CMK (cell line): ENCODE measurements at regions not wholly inside any gene's neighbourhood (a gene's known extent, or its start where the extent isn't known, plus 50 kb on each side); places are given as distances from the start of the nearest gene placed in this dataset.

ENCODE experiments used
- DNase-seq: peaks from one replicate; pipeline ENCODE4 v3.0.0-alpha.2; 2010; ENCODE audit warnings: low read depth

DNA sequence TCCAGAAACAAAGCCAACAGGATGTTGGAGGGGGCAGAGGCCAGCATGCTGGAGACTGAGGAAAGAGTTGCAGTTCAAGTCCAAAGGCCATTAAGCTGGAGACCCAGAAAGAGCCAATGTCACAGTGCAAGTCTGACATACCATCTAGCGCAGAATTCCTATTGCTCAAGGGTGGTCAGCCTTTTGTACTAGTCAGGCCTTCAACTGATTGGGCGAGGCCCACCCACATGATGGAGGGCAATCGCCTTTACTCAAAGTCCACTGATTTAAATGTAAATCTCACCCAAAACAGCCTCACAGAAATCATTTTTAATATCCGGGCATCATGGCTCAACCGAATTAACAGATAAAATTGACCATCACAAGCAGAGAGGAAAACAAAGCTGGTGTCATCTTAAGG, 113.9 kb downstream of the RCN1 start:
- no peak for DNase-seq

GRCh38 chr11:32210556-32210955, 119.7 kb downstream of the RCN1 start:
- no peak for DNase-seq

- no peak for DNase-seq
These were observed 122.3 kb downstream of the RCN1 start for GRCh38 chr11:32213223-32213622.

DNA sequence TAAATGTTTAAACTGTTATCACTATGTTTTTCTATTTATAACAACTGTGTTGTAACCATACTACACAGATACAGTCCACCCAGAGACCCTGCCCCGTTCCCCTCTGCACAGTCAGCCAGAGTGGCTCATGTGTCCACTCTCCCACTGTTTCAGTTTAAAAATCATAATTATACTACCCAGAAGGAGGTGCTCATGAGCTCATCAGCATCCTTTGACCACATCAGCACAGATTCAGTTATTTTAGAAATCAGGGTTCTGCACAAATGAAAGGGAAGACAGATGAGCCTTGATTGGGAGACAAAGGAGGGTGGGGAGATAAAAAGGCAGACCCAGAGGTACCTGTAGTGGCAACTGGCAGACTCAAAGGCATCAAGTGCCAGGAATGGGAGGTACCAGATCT, 124.3 kb downstream of the RCN1 start:
- DNase-seq: no peak

GRCh38 chr11:32216749-32217148, 125.9 kb downstream of the RCN1 start:
- no peak for DNase-seq

GRCh38 chr11:32219320-32219719, 128.4 kb downstream of the RCN1 start:
- DNase-seq: no peak

DNA sequence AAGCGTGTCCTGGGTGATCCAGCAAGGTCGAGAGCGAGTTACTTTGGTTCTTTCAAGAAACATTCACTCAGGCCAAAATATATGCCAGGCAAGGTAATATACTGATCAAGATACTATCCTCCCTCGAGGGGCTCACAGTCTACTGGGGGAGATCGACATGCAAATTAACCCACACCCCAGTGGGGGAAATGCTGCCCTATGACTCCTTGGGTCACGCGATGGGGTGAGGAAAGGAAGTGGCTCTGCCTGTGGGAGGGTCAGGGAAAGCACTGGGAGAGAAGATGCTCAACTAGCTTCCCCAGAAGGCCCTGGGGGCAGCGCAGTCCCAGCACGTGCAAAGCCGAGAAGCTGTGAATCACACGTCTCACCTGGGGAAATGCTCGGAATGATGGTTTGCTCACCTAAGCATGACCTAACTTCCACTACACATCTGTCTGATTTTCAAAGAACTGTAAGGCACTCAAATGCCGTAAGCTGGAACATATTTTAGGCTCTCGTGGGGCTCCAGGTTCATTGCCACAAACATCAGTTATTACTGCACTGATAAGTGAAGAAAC, 130.7 kb downstream of the RCN1 start:
- no peak for DNase-seq

DNA sequence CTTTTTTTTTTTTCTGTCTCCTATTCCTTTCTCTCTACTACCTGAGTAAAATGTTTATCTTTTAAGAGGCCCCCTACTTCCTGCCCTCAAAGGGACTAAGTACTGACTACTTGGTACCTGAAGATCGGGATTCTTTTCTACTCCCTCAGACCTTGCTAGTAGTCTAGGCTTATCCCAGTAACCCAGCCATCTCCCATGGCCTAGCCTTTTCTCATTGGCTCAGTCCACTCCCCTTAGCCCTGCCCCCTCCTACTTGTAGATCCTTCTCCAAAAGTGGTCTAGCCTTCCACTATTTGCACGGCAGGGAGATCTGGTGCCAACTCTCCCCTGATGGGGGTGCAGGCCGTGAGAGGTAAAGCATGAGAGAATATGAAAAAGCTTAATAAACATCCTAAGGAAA, 133.7 kb downstream of the RCN1 start:
- DNase-seq: no peak

GRCh38 chr11:32225571-32226285, 134.9 kb downstream of the RCN1 start:
- DNase-seq: no peak

- DNase-seq: no peak
These were observed 135.6 kb downstream of the RCN1 start for GRCh38 chr11:32226480-32226879.

DNA sequence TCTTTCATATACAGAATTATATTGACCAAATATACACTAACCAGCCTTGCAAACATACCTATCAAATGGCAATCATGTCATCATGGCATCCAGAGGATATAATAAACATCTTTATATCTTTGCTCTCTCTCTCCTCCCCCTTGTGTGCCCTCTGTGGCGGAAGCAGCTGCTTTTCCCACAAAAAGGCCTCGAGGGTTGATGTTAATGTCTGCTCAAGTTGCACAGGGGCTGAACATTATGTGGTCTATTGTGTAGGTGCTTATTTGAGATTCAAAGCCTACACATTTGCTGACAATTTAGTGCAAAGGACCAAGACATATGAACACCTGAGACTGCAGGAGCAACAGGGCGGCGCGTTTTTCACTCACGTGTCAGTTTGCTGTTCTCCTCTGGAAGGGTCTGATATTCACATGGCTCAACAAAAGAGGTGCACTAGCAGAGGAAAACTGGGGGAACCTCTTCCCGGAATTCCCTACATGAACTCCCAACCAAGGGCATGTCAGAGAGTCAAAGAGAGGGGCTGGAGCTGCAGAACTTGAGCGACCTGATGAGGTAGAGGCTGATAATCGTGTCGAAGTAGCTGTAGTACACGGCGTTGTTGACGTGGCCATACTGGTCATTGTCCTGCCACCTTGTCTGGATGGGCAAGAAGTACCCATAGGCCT, 138.8 kb downstream of the RCN1 start:
- no peak for DNase-seq

GRCh38 chr11:32231909-32232493, 141.1 kb downstream of the RCN1 start:
- DNase-seq: no peak

DNA sequence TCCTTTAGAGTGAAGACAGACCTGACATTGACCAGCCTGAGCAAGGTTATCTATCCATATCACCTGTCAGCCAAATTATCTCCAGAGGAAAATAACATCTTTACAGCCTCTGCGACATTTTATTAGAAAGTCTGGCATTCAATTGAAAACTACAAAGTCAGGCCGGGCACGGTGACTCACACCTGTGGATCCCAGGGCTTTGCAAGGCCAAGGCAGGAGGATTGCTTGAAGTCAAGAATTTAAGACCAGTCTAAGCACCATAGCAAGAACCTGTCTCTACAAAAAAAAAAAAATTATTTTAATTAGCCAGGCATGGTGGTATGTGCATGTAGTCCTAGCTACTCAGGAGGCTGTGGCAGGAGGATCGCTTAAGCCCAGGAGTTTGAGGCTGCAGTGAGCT, 141.6 kb downstream of the RCN1 start:
- no peak for DNase-seq

DNA sequence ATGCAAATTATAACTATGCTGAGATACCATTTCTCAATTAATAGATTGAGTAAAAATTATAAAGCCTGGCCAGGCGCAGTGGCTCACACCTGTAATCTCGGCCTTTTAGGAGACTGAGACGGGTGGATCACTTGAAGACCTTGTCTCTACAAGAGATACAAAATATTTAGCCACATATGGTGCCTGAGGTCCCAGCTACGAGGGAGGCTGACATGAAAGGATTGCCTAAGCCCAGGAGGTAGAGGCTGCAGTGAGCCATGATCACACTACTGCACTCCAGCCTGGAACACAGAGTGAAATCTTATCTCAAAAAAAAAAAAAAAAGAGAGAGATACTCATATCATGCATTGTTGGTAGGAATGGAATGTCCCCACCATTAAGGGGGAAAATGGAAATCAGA, 142.4 kb downstream of the RCN1 start:
- DNase-seq: no peak

DNA sequence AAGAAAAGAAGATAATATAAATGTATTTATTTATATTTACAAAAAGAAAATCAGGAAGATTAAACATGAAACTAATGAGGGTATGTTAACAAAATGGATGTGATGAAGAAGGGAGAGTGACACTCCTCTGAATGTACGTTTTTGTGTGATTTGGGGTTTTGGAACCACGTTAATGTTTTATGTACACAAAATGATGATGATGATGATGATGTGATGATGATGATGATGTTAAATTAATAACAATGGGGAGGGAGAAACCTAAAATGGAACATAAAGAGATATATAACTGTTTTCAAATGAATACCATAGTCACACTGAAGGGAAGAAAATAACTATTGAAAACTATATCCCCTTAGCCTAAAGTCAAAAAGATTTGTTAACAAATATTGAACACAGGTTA, 143.1 kb downstream of the RCN1 start:
- no peak for DNase-seq

GRCh38 chr11:32244453-32244852, 153.6 kb downstream of the RCN1 start:
- DNase-seq: no peak

GRCh38 chr11:32253706-32254105, 162.8 kb downstream of the RCN1 start:
- DNase-seq: no peak

GRCh38 chr11:32255841-32256240, 165.0 kb downstream of the RCN1 start:
- DNase-seq: no peak

GRCh38 chr11:32256466-32256865, 165.6 kb downstream of the RCN1 start:
- DNase-seq: no peak

DNA sequence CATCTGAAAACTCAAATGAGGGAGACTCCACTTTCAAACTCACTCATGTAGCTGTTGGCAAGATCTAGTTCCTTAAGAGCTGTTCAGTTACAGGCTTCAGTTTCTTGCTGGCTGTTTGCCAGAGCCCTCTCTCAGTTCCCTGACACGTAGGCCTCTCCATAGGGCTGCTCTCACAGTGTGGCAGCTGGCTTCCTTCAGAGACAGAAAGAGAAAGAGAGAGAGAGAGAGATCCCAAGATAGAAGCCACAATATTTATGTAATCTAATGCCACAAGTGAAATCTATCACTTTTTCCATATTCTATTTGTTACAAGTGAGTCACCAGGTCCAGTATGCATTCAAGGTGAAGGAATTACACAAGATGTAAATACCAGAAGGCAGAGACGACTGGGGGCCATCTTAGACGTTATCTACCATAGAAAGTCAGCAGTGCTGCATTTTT, 168.8 kb downstream of the RCN1 start:
- no peak for DNase-seq

DNA sequence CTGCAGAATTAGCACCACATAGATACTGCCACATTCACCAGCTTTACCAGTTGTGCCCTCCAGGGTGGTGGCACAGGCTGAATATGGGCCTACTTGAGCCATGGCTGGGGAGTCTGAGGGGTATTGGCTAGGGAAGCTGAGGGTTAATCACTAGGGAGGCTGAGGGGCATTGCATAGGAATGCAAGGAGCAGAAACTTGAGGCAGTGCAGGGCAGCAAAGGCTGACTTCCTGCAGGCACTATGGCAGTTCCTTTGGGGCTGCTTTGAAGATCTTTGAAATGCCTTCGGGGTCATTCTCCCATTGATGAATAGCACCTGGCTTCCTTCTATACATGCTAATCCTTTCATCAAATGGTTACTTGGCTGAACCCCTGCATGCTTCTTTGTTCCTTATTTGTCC, 171.5 kb downstream of the RCN1 start:
- DNase-seq: no peak

- no peak for DNase-seq
These were observed 169.4 kb downstream of the WT1 start for GRCh38 chr11:32265911-32266310.

DNA sequence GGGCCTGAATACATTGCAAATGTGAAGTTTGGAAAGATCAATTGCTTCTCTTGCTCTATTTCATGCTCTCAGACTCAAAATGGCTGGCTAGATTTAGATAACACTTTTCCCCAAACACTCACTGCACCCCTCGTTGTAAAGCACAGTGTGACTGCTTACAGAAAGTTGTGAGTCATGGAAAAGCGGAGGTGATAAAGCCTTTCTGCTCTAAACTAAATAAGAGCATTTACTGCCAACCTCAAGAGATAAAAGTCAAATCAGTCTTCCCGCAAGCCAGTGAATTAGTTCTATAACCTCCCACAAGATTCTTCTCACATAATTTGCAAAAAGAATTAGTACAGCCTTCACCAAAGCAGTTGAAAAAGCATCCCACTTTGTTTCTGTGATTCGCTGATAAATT, 168.7 kb downstream of the WT1 start:
- no peak for DNase-seq
